ENCODE measurements at regions not wholly inside any gene's neighbourhood (a gene's known extent, or its start where the extent isn't known, plus 50 kb on each side); places are given as distances from the start of the nearest gene placed in this dataset.
A peak's percentile ranks its signal among the peaks of the same experiment; 100 is the strongest.

GRCh38 chrX:69101683-69102251 is 63.5 kb downstream of the PJA1 start:
- Histone ChIP-seq H3K36me3 (ENCODE audit: insufficient read depth, low read length) (no peaks in the 10 kb centered on the region), H3K27me3 (ENCODE audit: insufficient read depth, low read length, poor library complexity, severe bottlenecking) (no peaks in the 10 kb centered on the region), H3K4me1 (ENCODE audit: insufficient read depth, low read length) (no peaks in the 10 kb centered on the region), H3K4me3 (ENCODE audit: low read length) (no peak overlapping the region), H3K27ac (ENCODE audit: low read depth, low read length) (no peak overlapping the region), H3K9me3 (ENCODE audit: low read length) (no peaks in the 10 kb centered on the region)
- no peak for DNase-seq
- no peak overlapping the region for H3K27ac Mint-ChIP-seq
- no peaks in the 10 kb centered on the region for H3K4me1 Mint-ChIP-seq
- no peak overlapping the region for H3K4me3 Mint-ChIP-seq
- POLR2A ChIA-PET: no interaction called here
- CTCF ChIA-PET: no interaction called here
- no peaks in the 10 kb centered on the region for H3K9me3 Mint-ChIP-seq
- H3K36me3 Mint-ChIP-seq: no peaks in the 10 kb centered on the region
- peaks cover 0 to 3% of the 10 kb centered on the region in 2 donors for H3K27me3 Mint-ChIP-seq

GRCh38 chrX:69100478-69100877 is 64.8 kb downstream of the PJA1 start:
- H3K9me3 ChIP-seq (ENCODE audit: low read length): no peaks in the 10 kb centered on the region
- peaks cover 0 to 3% of the 10 kb centered on the region in 2 donors for H3K27me3 Mint-ChIP-seq
- no peaks in the 10 kb centered on the region for H3K36me3 ChIP-seq (ENCODE audit: insufficient read depth, low read length)
- no peaks in the 10 kb centered on the region for H3K4me1 ChIP-seq (ENCODE audit: insufficient read depth, low read length)
- H3K27ac ChIP-seq (ENCODE audit: low read depth, low read length): no peak overlapping the region
- H3K27ac Mint-ChIP-seq: no peak overlapping the region
- H3K27me3 ChIP-seq (ENCODE audit: insufficient read depth, low read length, poor library complexity, severe bottlenecking): no peaks in the 10 kb centered on the region
- H3K36me3 Mint-ChIP-seq: no peaks in the 10 kb centered on the region
- no peak overlapping the region for H3K4me3 Mint-ChIP-seq
- ChIA-PET POLR2A (no interaction called here), CTCF (no interaction called here)
- no peak for DNase-seq
- no peaks in the 10 kb centered on the region for H3K9me3 Mint-ChIP-seq
- no peak overlapping the region for H3K4me3 ChIP-seq (ENCODE audit: low read length)
- H3K4me1 Mint-ChIP-seq: no peaks in the 10 kb centered on the region

GRCh38 chrX:69097451-69098236 is 67.6 kb downstream of the PJA1 start:
- POLR2A ChIA-PET: no interaction called here

GRCh38 chrX:69096963-69097362 is 68.3 kb downstream of the PJA1 start:
- Mint-ChIP-seq H3K4me1 (no peaks in the 10 kb centered on the region), H3K4me3 (no peak overlapping the region), H3K36me3 (no peaks in the 10 kb centered on the region), H3K27ac (no peak overlapping the region), H3K9me3 (no peaks in the 10 kb centered on the region), H3K27me3 (peaks cover 0 to 1% of the 10 kb centered on the region in 2 donors)
- Histone ChIP-seq H3K4me3 (ENCODE audit: low read length) (no peak overlapping the region), H3K36me3 (ENCODE audit: insufficient read depth, low read length) (no peaks in the 10 kb centered on the region), H3K9me3 (ENCODE audit: low read length) (no peaks in the 10 kb centered on the region), H3K4me1 (ENCODE audit: insufficient read depth, low read length) (no peaks in the 10 kb centered on the region), H3K27ac (ENCODE audit: low read depth, low read length) (no peak overlapping the region), H3K27me3 (ENCODE audit: insufficient read depth, low read length, poor library complexity, severe bottlenecking) (no peaks in the 10 kb centered on the region)
- ChIA-PET CTCF (no interaction called here), POLR2A (no interaction called here)
- DNase-seq: no peak

More at GRCh38 chrX:69097451-69098236, 67.6 kb downstream of the PJA1 start:
- no peaks in the 10 kb centered on the region for H3K36me3 Mint-ChIP-seq
- no peaks in the 10 kb centered on the region for H3K27me3 ChIP-seq (ENCODE audit: insufficient read depth, low read length, poor library complexity, severe bottlenecking)
- no peaks in the 10 kb centered on the region for H3K4me1 Mint-ChIP-seq
- no peaks in the 10 kb centered on the region for H3K36me3 ChIP-seq (ENCODE audit: insufficient read depth, low read length)
- H3K4me3 Mint-ChIP-seq: no peak overlapping the region
- H3K9me3 Mint-ChIP-seq: no peaks in the 10 kb centered on the region
- CTCF ChIA-PET: no interaction called here
- no peaks in the 10 kb centered on the region for H3K4me1 ChIP-seq (ENCODE audit: insufficient read depth, low read length)
- H3K27me3 Mint-ChIP-seq: peaks cover 0 to 1% of the 10 kb centered on the region in 2 donors
- no peak overlapping the region for H3K4me3 ChIP-seq (ENCODE audit: low read length)
- H3K9me3 ChIP-seq (ENCODE audit: low read length): no peaks in the 10 kb centered on the region
- no peak overlapping the region for H3K27ac ChIP-seq (ENCODE audit: low read depth, low read length)
- H3K27ac Mint-ChIP-seq: peak overlapping the region in 1 of 8 donors; percentile 18
- no peak for DNase-seq

- Mint-ChIP-seq H3K36me3 (no peaks in the 10 kb centered on the region), H3K27ac (no peak overlapping the region), H3K4me1 (no peaks in the 10 kb centered on the region), H3K9me3 (no peaks in the 10 kb centered on the region), H3K4me3 (no peak overlapping the region), H3K27me3 (peaks cover 0 to 4% of the 10 kb centered on the region in 2 donors)
- no peaks in the 10 kb centered on the region for H3K4me1 ChIP-seq (ENCODE audit: insufficient read depth, low read length)
- H3K4me3 ChIP-seq (ENCODE audit: low read length): no peak overlapping the region
- CTCF ChIA-PET: interaction anchor here (1.1 kb wide), 1 partner anchor 128 kb away, joined by 4 read pairs; no protein-coding TSS in a partner anchor
- no peak for DNase-seq
- H3K27ac ChIP-seq (ENCODE audit: low read depth, low read length): no peak overlapping the region
- H3K27me3 ChIP-seq (ENCODE audit: insufficient read depth, low read length, poor library complexity, severe bottlenecking): no peaks in the 10 kb centered on the region
- no peaks in the 10 kb centered on the region for H3K9me3 ChIP-seq (ENCODE audit: low read length)
- POLR2A ChIA-PET: no interaction called here
- H3K36me3 ChIP-seq (ENCODE audit: insufficient read depth, low read length): no peaks in the 10 kb centered on the region
These were observed 70.1 kb downstream of the PJA1 start for GRCh38 chrX:69094977-69095669.

- CTCF ChIA-PET: interaction anchor here (0.9 to 1.3 kb wide), 4 partner anchors 128 to 272 kb away, joined by 3 to 4 read pairs (median 4); no protein-coding TSS in a partner anchor
- Histone ChIP-seq H3K4me3 (ENCODE audit: low read length) (no peak overlapping the region), H3K27me3 (ENCODE audit: insufficient read depth, low read length, poor library complexity, severe bottlenecking) (no peaks in the 10 kb centered on the region), H3K9me3 (ENCODE audit: low read length) (no peaks in the 10 kb centered on the region), H3K4me1 (ENCODE audit: insufficient read depth, low read length) (no peaks in the 10 kb centered on the region), H3K36me3 (ENCODE audit: insufficient read depth, low read length) (no peaks in the 10 kb centered on the region), H3K27ac (ENCODE audit: low read depth, low read length) (no peak overlapping the region)
- POLR2A ChIA-PET: no interaction called here
- no peak overlapping the region for H3K4me3 Mint-ChIP-seq
- peak in 3 of 5 donors; percentile 12 to 54 (median 21) for DNase-seq
- H3K27ac Mint-ChIP-seq: no peak overlapping the region
- H3K27me3 Mint-ChIP-seq: peaks cover 0 to 4% of the 10 kb centered on the region in 2 donors
- H3K9me3 Mint-ChIP-seq: no peaks in the 10 kb centered on the region
- H3K4me1 Mint-ChIP-seq: no peaks in the 10 kb centered on the region
- no peaks in the 10 kb centered on the region for H3K36me3 Mint-ChIP-seq
These were observed 71.0 kb downstream of the PJA1 start for GRCh38 chrX:69093960-69094871.

GRCh38 chrX:69090022-69090421 is 75.2 kb downstream of the PJA1 start:
- no peaks in the 10 kb centered on the region for H3K9me3 ChIP-seq (ENCODE audit: low read length)
- H3K27me3 Mint-ChIP-seq: peaks cover 0 to 6% of the 10 kb centered on the region in 2 donors
- no peak overlapping the region for H3K27ac ChIP-seq (ENCODE audit: low read depth, low read length)
- DNase-seq: no peak
- H3K4me3 ChIP-seq (ENCODE audit: low read length): no peak overlapping the region
- H3K4me1 ChIP-seq (ENCODE audit: insufficient read depth, low read length): no peaks in the 10 kb centered on the region
- no peaks in the 10 kb centered on the region for H3K36me3 Mint-ChIP-seq
- CTCF ChIA-PET: interaction anchor here (1.5 to 1.7 kb wide), 2 partner anchors 11 to 132 kb away, joined by 3 to 4 read pairs; no protein-coding TSS in a partner anchor
- H3K27me3 ChIP-seq (ENCODE audit: insufficient read depth, low read length, poor library complexity, severe bottlenecking): no peaks in the 10 kb centered on the region
- POLR2A ChIA-PET: no interaction called here
- no peak overlapping the region for H3K27ac Mint-ChIP-seq
- H3K9me3 Mint-ChIP-seq: no peaks in the 10 kb centered on the region
- no peaks in the 10 kb centered on the region for H3K4me1 Mint-ChIP-seq
- H3K36me3 ChIP-seq (ENCODE audit: insufficient read depth, low read length): no peaks in the 10 kb centered on the region
- H3K4me3 Mint-ChIP-seq: no peak overlapping the region

Data from CD8-positive, alpha-beta memory T cell (primary cell).